ENCODE measurements at regions not wholly inside any gene's neighbourhood (a gene's known extent, or its start where the extent isn't known, plus 50 kb on each side); places are given as distances from the start of the nearest gene placed in this dataset.

DNA sequence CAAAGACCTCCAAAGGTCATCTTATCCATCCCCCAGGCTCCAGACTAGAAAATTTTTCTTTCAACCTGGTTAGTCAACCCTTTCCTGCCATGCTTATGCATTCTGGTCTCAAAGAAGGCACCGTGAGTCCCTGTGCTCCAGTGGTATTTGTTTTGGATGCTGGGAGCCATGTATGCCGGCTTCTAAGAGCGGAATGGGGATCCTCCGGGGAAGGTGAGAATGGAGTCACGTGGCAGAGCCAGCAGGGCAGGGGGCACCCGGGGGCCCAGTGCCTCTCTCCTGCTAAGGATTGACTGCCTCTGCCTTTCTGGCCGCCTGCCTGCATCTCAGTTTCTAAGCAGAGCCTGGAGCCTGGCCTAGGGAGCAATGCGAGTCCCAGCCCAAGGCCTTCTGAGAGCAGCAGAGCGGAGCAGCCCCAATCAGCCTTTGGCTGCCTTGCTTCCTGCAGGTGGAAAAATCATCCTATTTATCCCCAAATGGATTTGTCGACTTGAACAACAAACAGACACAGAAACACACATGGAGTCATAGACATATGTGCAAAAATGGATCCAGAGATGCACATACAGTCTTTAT is 141.0 kb downstream of the PJA1 start:
- no peak overlapping the region for H3K4me3 ChIP-seq (ENCODE audit: low read depth, low read length)
- no peak for DNase-seq (ENCODE audit: low read depth)
- TF ChIP-seq, protein P1, sequence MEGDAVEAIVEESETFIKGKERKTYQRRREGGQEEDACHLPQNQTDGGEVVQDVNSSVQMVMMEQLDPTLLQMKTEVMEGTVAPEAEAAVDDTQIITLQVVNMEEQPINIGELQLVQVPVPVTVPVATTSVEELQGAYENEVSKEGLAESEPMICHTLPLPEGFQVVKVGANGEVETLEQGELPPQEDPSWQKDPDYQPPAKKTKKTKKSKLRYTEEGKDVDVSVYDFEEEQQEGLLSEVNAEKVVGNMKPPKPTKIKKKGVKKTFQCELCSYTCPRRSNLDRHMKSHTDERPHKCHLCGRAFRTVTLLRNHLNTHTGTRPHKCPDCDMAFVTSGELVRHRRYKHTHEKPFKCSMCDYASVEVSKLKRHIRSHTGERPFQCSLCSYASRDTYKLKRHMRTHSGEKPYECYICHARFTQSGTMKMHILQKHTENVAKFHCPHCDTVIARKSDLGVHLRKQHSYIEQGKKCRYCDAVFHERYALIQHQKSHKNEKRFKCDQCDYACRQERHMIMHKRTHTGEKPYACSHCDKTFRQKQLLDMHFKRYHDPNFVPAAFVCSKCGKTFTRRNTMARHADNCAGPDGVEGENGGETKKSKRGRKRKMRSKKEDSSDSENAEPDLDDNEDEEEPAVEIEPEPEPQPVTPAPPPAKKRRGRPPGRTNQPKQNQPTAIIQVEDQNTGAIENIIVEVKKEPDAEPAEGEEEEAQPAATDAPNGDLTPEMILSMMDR (conservative IDR thresholded peaks at IDR 0.05; ENCODE audit: low read depth, low read length), result no peak

DNA sequence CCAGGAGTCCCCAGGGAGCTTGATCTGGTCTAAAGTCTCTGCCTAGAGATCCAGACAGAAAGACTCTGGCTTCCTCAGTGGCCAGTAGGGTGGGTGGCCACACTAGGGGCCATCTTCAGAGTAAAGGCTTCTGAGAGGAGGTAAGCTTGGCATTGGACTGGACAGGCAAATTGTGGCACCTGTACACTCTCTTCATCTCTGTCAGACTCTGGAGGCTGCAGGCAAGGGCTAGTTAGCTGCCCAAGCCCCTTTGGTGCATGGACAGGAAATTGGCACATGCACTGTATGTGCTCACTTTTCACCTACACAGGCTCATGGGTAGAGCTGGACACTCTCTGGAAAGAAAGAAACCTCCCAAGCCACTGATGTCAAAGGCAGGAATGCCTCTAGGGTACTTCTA is 142.8 kb downstream of the PJA1 start:
- H3K4me3 ChIP-seq (ENCODE audit: low read depth, low read length), result no peak overlapping the region
- DNase-seq (ENCODE audit: low read depth), result no peak
- TF ChIP-seq, protein P1 (conservative IDR thresholded peaks at IDR 0.05; ENCODE audit: low read depth, low read length), result no peak

DNA sequence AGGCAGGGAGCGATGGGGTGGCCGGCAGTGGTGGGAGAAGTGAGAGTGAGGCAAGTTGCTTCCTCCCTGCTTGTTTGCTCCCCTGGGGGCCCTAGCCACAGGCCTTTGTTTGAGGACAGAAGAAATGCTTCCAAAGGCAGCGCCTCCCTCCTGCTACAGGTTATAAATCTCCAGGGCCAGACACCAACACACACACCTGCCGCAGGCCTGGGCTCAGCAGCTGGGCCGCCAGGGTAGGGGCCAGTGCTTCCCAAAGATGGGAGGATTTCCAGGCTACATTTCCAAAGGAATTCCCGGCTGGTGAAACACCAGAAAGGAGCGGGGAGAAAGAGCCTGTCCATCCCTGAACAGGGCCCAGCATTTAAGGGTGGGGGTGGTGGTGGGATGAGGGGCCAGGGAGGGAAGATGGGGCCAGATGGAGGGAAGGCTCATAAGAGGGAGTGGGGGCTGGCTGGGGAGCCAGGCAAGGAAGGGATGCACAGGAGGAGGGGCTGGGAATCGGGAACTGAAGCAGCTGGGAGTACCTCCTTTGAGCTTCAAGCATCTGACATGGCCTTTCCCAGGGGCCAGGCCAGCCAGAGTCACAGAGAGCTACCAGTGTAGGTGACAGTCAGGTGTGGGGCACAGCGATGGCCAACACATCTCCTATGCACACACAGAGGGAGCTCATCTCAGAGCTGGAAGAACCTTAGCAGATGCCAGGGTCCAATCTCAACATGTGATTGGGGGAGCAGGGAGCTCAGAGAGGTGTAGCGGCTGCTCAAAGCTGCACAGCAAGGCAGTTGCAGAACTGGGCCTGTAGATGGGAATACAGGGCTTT is 143.9 kb downstream of the PJA1 start:
- no peak for DNase-seq (ENCODE audit: low read depth)

DNA sequence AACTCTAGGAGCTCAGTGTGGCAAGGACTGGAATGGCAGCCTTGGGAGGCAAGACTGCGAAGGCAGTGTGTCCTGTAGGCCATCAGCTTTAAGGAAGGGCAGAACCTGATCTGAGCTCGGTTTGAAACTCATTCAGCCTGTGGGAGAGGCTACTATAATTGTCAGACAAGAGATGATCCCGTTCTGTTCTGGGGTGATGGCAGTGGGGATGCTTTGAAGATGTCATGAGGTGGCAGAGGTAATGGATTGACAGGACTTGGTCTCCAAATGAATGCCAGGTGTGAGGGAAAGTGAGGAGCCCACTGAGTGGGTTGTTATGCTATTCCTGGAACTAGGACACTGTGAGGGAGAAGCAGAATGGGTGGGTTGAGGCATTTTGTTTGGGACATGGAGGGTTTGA is 144.9 kb downstream of the PJA1 start:
- DNase-seq (ENCODE audit: low read depth), result no peak
- TF ChIP-seq, protein P1 (conservative IDR thresholded peaks at IDR 0.05; ENCODE audit: low read depth, low read length), result no peak

More for the DNA sequence above, 143.9 kb downstream of the PJA1 start:
- no peak overlapping the region for H3K4me3 ChIP-seq (ENCODE audit: low read depth, low read length)
- TF ChIP-seq, protein P1 (conservative IDR thresholded peaks at IDR 0.05; ENCODE audit: low read depth, low read length), result no peak

DNA sequence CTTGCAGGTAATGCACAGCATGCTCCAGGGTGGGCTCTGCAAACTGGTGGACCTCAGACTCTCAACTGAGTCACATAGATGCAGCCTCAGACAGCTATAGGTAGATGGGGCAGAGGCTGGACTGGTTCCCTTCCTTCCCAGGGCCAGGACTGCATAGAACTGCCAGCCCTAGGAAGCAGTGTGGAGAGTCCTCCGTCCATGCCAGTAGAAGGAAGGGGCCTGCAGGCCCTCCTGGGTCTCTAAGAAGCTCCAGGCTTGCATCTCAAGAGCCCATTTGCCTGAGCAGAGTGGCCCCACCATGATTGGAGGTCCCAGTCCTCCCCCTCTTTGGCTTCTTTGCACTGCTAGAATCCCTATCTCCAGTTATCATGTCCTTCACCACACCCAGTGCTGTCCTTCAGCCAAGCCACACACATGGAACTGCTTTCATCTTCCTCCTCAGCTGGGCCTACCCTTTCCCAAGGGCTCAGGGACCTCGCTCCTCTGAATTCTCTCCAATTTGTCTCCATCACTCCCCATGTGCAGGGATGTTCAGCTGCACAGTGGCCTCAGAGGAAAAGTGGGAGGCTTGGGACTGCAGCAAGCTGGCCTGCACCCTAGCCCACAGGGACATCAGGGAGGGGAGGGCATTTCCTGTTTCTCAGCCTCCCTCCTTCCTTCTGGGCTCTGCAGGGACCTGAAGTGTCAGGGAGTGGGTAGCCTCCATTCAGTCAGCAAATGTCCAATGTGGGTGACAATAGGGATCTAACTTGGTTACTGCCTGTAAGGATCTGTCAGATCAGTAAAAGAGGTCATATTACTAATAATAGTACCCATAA is 146.0 kb downstream of the PJA1 start:
- TF ChIP-seq, protein P1 (conservative IDR thresholded peaks at IDR 0.05; ENCODE audit: low read depth, low read length), result no peak
- no peak for DNase-seq (ENCODE audit: low read depth)
- H3K4me3 ChIP-seq (ENCODE audit: low read depth, low read length), result no peak overlapping the region

More for the DNA sequence above, 144.9 kb downstream of the PJA1 start:
- no peak overlapping the region for H3K4me3 ChIP-seq (ENCODE audit: low read depth, low read length)

DNA sequence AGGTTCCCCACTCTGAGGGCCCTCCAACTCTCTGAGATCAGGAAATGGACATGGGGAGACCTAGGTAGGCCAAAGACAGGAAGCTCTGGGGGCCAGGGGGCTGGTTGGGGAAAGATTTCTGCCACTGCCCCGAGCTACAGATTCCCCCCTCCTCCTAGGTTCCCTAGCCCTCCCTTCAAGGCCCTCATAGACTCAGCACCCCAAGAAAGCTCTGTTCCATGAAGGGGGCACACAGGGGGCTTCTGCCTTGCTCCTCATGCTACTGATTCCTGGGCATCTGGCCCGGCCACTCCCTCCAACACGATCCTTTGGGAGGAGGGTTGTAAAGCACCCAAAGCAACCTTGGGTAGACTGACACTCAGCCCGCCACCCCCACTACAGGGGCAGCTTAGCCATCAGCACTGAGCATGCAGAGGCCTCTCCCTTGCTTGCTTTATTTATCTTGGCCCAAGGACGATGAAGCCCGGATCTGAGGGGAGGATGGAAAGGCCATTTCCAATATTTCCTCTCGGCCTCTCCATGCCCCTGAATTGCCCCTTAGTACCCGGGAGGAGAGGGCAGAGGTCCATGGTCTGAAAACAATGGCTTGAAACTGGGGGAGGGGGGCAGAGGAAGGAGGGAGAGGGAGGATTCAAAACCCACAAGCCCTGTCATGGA is 146.7 kb downstream of the PJA1 start:
- no peak for DNase-seq (ENCODE audit: low read depth)
- TF ChIP-seq, protein P1 (conservative IDR thresholded peaks at IDR 0.05; ENCODE audit: low read depth, low read length), result no peak
- H3K4me3 ChIP-seq (ENCODE audit: low read depth, low read length), result no peak overlapping the region
